SK-N-SH (cell line): ENCODE measurements at regions not wholly inside any gene's neighbourhood (a gene's known extent, or its start where the extent isn't known, plus 50 kb on each side); places are given as distances from the start of the nearest gene placed in this dataset.

ENCODE experiments used
- CTCF ChIA-PET: fragments of 300-600, 350-600 bp; formaldehyde crosslinking; extraction: SDS; loops from one replicate; lab custom pipeline; 2021; lab: Yijun Ruan, JAX
- POLR2A ChIA-PET: fragments of 350-600 bp; sonication (Branson Sonifier 250); formaldehyde crosslinking; extraction: SDS; loops from one replicate; lab custom pipeline; 2020; ENCODE audit warnings: antibody characterized with exemption, inconsistent platforms; lab: Yijun Ruan, JAX
- DNase-seq: peaks from one replicate; pipeline ENCODE4 v3.0.0; 2012
- H2AFZ ChIP-seq: fragments of 200-600 bp; sonication (generic); 2 replicates; pipeline ENCODE4 v1.8.1; 2016; ENCODE audit warnings: antibody characterized with exemption, mild to moderate bottlenecking, low read depth
- H3F3A ChIP-seq: fragments of 200-600 bp; sonication (generic); replicated peaks from 2 replicates; pipeline ENCODE3; 2016; ENCODE audit warnings: antibody characterized with exemption, mild to moderate bottlenecking; ENCODE audit not compliant: insufficient read depth
- H3K27ac ChIP-seq, 2 experiments: fragments of 200-500 bp in 1 of 2; fragments of 200-600 bp in 1 of 2; sonication (Bioruptor generic) in 1 of 2; sonication (generic), shearing (Covaris generic) in 1 of 2; 2 replicates each; pipeline versions ENCODE4 v1.5.1 to v1.6.1; 2014 to 2016; ENCODE audit warnings: low read depth in 2 of 2, inconsistent platforms in 1 of 2, low read length in 1 of 2, mild to moderate bottlenecking in 1 of 2, mixed read lengths in 1 of 2
- H3K27me3 ChIP-seq: fragments of 200-600 bp; sonication (generic), shearing (Covaris generic); 2 replicates; pipeline ENCODE4 v1.6.1; 2016; ENCODE audit warnings: mixed run types; ENCODE audit not compliant: insufficient read depth
- H3K36me3 ChIP-seq, 2 experiments: fragments of 200-500 bp in 1 of 2; fragments of 200-600 bp in 1 of 2; sonication (Bioruptor generic) in 1 of 2; sonication (generic) in 1 of 2; replicated peaks in 1 of 2; 2 replicates each; pipeline versions ENCODE3 to v1.5.1; 2014 to 2016; ENCODE audit warnings: low read length in 1 of 2, mild to moderate bottlenecking in 1 of 2; ENCODE audit not compliant: insufficient read depth in 2 of 2, control insufficient read depth in 1 of 2
- H3K4me1 ChIP-seq, 2 experiments: fragments of 200-500 bp in 1 of 2; fragments of 200-600 bp in 1 of 2; sonication (Bioruptor generic) in 1 of 2; sonication (generic), shearing (Covaris generic) in 1 of 2; 2 replicates each; pipeline versions ENCODE4 v1.5.1 to v1.6.1; 2014 to 2016; ENCODE audit warnings: low read depth in 1 of 2, low read length in 1 of 2, mixed run types in 1 of 2; ENCODE audit not compliant: insufficient read depth in 2 of 2, control insufficient read depth in 1 of 2
- H3K4me2 ChIP-seq: fragments of 200-600 bp; sonication (generic), shearing (Covaris generic); 2 replicates; pipeline ENCODE4 v1.6.1; 2017; ENCODE audit warnings: mixed run types
- H3K4me3 ChIP-seq, 2 experiments: fragments of 200-500 bp in 1 of 2; fragments of 200-600 bp in 1 of 2; sonication (Bioruptor generic) in 1 of 2; sonication (generic), shearing (Covaris generic) in 1 of 2; 2 replicates each; pipeline versions ENCODE4 v1.5.1 to v1.8.1; 2014 to 2016; ENCODE audit warnings: low read depth in 2 of 2, inconsistent platforms in 1 of 2, low read length in 1 of 2, mild to moderate bottlenecking in 1 of 2, mixed read lengths in 1 of 2, moderate library complexity in 1 of 2
- H3K79me2 ChIP-seq: fragments of 200-600 bp; sonication (generic); 2 replicates; pipeline ENCODE4 v1.8.1; 2017; ENCODE audit warnings: mild to moderate bottlenecking; ENCODE audit not compliant: insufficient read depth
- H3K9ac ChIP-seq: fragments of 200-600 bp; sonication (generic); 2 replicates; pipeline ENCODE4 v1.6.1; 2017; ENCODE audit warnings: mixed run types
- H3K9me2 ChIP-seq: fragments of 200-600 bp; sonication (generic); 2 replicates; pipeline ENCODE4 v1.6.1; 2017; ENCODE audit warnings: mixed run types
- H3K9me3 ChIP-seq: fragments of 200-600 bp; sonication (generic); 2 replicates; pipeline ENCODE4 v1.6.1; 2017; ENCODE audit warnings: mixed run types, mild to moderate bottlenecking, moderate library complexity
- H4K20me1 ChIP-seq: fragments of 200-600 bp; sonication (generic); 2 replicates; pipeline ENCODE4 v1.6.1; 2017; ENCODE audit warnings: mild to moderate bottlenecking, mixed run types; ENCODE audit not compliant: insufficient read depth
- ELF1 ChIP-seq: IDR thresholded peaks from 2 replicates; pipeline ENCODE4 v1.4.0; 2012
- EP300 ChIP-seq, 2 experiments: IDR thresholded peaks; 2 replicates each; pipeline versions ENCODE4 v1.4.0 to v1.6.1; 2012; ENCODE audit warnings: borderline replicate concordance in 1 of 2, low read depth in 1 of 2, low read length in 1 of 2
- FOSL2 ChIP-seq: IDR thresholded peaks from 2 replicates; pipeline ENCODE4 v1.4.0; 2012; ENCODE audit warnings: low read depth, mild to moderate bottlenecking, moderate library complexity, borderline replicate concordance
- FOXJ3 ChIP-seq: sonication (generic); formaldehyde crosslinking; IDR thresholded peaks from 2 replicates; pipeline ENCODE4 v1.5.1; 2020; ENCODE audit warnings: mild to moderate bottlenecking, missing genetic modification reagents
- FOXM1 ChIP-seq: IDR thresholded peaks from 2 replicates; pipeline ENCODE4 v1.4.0; 2012; ENCODE audit warnings: low read depth, mild to moderate bottlenecking
- GATA2 ChIP-seq: sonication (generic); formaldehyde crosslinking; IDR thresholded peaks from 2 replicates; pipeline ENCODE4 v1.5.0; 2020; ENCODE audit warnings: mild to moderate bottlenecking, missing genetic modification reagents
- MXI1 ChIP-seq: IDR thresholded peaks from 2 replicates; pipeline ENCODE4 v1.6.1; 2012; ENCODE audit warnings: mild to moderate bottlenecking, low read depth, low read length, improper control_type of control experiment
- NFIC ChIP-seq: IDR thresholded peaks from 2 replicates; pipeline ENCODE4 v1.4.0; 2012; ENCODE audit warnings: borderline replicate concordance
- NRF1 ChIP-seq: IDR thresholded peaks from 2 replicates; pipeline ENCODE4 v1.6.1; 2012; ENCODE audit warnings: low read depth, mild to moderate bottlenecking, low read length
- POLR2AphosphoS5 ChIP-seq: IDR thresholded peaks from 2 replicates; pipeline ENCODE4 v1.6.1; 2012; ENCODE audit warnings: low read depth, low read length
- RFX5 ChIP-seq: IDR thresholded peaks from 2 replicates; pipeline ENCODE4 v1.6.1; 2012; ENCODE audit warnings: mild to moderate bottlenecking, improper control_type of control experiment, low read length
- RXRA ChIP-seq: IDR thresholded peaks from 2 replicates; pipeline ENCODE4 v1.4.0; 2012; ENCODE audit warnings: low read depth, mild to moderate bottlenecking, borderline replicate concordance
- TAF1 ChIP-seq: IDR thresholded peaks from 2 replicates; pipeline ENCODE4 v1.6.1; 2012; ENCODE audit warnings: low read depth, mild to moderate bottlenecking, low read length, moderate library complexity, borderline replicate concordance
- TCF12 ChIP-seq: IDR thresholded peaks from 2 replicates; pipeline ENCODE4 v1.4.0; 2012
- TEAD4 ChIP-seq: IDR thresholded peaks from 2 replicates; pipeline ENCODE4 v1.4.0; 2012; ENCODE audit warnings: mild to moderate bottlenecking, borderline replicate concordance; ENCODE audit not compliant: insufficient read depth
- YY1 ChIP-seq: IDR thresholded peaks from 2 replicates; pipeline ENCODE4 v1.4.0; 2012; ENCODE audit warnings: low read depth, mild to moderate bottlenecking
- WGBS: methylation state at CpG from one replicate; pipeline ENCODE4 v1.1.6; 2017; ENCODE audit warnings: low lambda C conversion rate; 5-methylcytosine and 5-hydroxymethylcytosine counted together
- TF ChIP-seq, protein P1 (sequence below): IDR thresholded peaks from 2 replicates; pipeline ENCODE4; 2012
- TF ChIP-seq, protein P2 (sequence below): IDR thresholded peaks from 2 replicates; pipeline ENCODE4 v1.4.0; 2012; ENCODE audit warnings: low read depth, borderline replicate concordance
- TF ChIP-seq, protein P3 (sequence below): fragments of 200-600 bp; sonication (generic); IDR thresholded peaks from 2 replicates; pipeline ENCODE4 v1.6.1; 2017; ENCODE audit warnings: antibody characterized with exemption, mild to moderate bottlenecking, moderate library complexity
- TF ChIP-seq, protein P4 (sequence below): IDR thresholded peaks from 2 replicates; pipeline ENCODE4 v1.4.0; 2012; ENCODE audit warnings: low read depth

DNA sequence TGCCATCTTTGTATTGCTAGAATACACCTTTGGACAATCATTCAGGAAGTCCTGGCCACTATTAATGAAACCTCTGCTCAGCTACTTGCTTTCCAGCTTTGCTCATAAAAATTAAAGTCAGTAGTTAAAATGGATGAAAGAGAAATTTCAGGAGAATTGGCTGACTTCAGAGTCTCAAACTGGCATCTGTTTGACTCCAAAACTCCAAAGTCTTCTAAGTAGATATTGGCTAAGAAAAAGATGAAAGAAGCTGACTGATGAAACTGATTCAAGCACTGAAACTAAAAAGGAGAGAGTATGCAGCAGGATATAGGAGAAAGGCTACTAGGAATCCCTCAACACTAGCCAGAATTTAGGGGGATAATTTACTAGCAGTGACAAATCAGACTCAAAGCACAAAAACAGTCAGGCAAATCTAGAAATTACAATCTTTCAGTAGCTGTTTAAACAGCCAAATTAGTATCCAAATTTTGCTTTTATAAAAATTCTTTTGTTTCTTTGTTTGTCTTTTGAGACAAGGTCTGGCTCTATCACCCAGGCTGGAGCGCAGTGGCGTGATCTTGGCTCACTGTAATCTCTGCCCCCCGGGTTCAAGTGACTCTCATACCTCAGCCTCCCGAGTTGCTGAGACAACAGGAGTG lies 52.1 kb upstream of the DTNA start:
- no peaks in the 10 kb centered on the region for H3K79me2 ChIP-seq
- H3K27me3 ChIP-seq, result no peaks in the 10 kb centered on the region
- 88% methylated on average over 4 of the region's 4 CpGs for WGBS
- H3K9me2 ChIP-seq, result no peaks in the 10 kb centered on the region
- H2AFZ ChIP-seq, result no peak overlapping the region
- H3K9ac ChIP-seq, result no peak overlapping the region
- CTCF ChIA-PET, result no interaction called here
- H3F3A ChIP-seq, result no peaks in the 10 kb centered on the region
- H3K27ac ChIP-seq, result no peak overlapping the region
- no peaks in the 10 kb centered on the region for H3K36me3 ChIP-seq
- no peak for DNase-seq
- no peaks in the 10 kb centered on the region for H3K9me3 ChIP-seq
- POLR2A ChIA-PET, result no interaction called here
- no peak for TF ChIP-seq ELF1
- TF ChIP-seq TAF1, result no peak
- no peak for TF ChIP-seq RFX5
- no peak for TF ChIP-seq FOXM1
- no peak for TF ChIP-seq NRF1
- TF ChIP-seq, protein P1, sequence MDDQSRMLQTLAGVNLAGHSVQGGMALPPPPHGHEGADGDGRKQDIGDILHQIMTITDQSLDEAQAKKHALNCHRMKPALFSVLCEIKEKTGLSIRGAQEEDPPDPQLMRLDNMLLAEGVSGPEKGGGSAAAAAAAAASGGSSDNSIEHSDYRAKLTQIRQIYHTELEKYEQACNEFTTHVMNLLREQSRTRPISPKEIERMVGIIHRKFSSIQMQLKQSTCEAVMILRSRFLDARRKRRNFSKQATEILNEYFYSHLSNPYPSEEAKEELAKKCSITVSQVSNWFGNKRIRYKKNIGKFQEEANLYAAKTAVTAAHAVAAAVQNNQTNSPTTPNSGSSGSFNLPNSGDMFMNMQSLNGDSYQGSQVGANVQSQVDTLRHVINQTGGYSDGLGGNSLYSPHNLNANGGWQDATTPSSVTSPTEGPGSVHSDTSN, result no peak
- TF ChIP-seq FOSL2, result no peak
- no peak for TF ChIP-seq NFIC
- TF ChIP-seq, protein P2, sequence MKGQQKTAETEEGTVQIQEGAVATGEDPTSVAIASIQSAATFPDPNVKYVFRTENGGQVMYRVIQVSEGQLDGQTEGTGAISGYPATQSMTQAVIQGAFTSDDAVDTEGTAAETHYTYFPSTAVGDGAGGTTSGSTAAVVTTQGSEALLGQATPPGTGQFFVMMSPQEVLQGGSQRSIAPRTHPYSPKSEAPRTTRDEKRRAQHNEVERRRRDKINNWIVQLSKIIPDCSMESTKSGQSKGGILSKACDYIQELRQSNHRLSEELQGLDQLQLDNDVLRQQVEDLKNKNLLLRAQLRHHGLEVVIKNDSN, result no peak
- no peak for TF ChIP-seq POLR2AphosphoS5
- no peaks in the 10 kb centered on the region for H4K20me1 ChIP-seq
- H3K4me2 ChIP-seq, result no peak overlapping the region
- H3K4me1 ChIP-seq, result peaks cover 7 to 17% of the 10 kb centered on the region in 2 experiments; a peak in 3 of 4 replicates
- H3K4me3 ChIP-seq, result no peak overlapping the region

DNA sequence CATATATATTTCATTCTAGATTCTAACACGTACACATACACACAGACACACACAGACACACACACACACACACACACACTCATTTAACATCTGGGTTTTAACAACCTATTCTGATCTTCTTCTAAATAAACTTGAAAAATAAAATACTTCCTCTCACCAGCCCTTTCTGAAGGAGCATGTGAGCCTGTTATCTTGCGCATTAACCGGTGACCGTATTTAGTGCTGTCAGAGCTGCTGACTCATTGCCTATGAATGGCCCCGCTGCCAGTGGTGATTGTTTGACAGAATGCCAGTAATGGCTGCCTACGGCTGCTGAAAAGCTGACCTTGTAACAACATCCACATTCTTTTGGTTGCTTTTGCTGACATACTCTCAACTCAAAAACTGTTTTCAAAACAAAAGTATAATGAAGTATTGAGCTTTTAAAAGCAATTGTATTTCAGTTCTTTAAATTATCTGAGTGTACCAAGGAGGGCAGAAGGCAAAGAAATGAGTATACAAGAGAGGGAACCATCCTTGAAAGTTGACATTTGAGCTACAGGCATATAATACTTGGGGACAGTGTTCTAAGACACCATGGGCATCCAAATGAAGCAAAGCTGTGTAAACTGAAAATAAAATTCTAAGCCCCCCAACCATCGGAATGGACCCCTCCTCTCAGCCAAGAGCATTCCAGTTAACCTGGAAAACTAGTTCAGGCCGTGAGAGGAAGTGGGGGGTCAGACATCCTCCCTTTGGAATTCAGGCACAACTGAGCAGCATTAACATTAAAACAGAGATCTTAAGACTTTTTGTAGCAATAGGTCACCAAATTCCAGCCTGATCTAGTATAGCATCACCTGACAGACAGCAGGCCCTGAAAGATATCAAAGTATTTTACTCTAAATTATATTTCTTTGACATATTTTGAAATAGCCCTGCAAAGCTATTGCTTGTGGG lies 50.2 kb upstream of the DTNA start:
- Histone ChIP-seq H3K4me1 (peaks cover 7 to 17% of the 10 kb centered on the region in 2 experiments; a peak in 3 of 4 replicates), H3K9me3 (no peaks in the 10 kb centered on the region), H3K9ac (no peak overlapping the region), H3F3A (no peaks in the 10 kb centered on the region), H3K36me3 (no peaks in the 10 kb centered on the region), H2AFZ (peak overlapping the region; percentile 64; the same call in 1 of the 2 replicates), H3K27ac (peak overlapping the region; percentile 67 to 82), H3K79me2 (no peaks in the 10 kb centered on the region), H3K27me3 (no peaks in the 10 kb centered on the region), H3K9me2 (no peaks in the 10 kb centered on the region), H3K4me3 (no peak overlapping the region), H4K20me1 (no peaks in the 10 kb centered on the region), H3K4me2 (peak overlapping the region; percentile 48)
- 28% methylated on average over 8 of the region's 8 CpGs for WGBS
- peak; percentile 46 for DNase-seq
- ChIA-PET CTCF (interaction anchor here (0.6 to 4.3 kb wide), 17 partner anchors 8 to 338 kb away, joined by 3 to 67 read pairs (median 7); no protein-coding TSS in a partner anchor), POLR2A (no interaction called here)
- TF ChIP-seq, protein P3, sequence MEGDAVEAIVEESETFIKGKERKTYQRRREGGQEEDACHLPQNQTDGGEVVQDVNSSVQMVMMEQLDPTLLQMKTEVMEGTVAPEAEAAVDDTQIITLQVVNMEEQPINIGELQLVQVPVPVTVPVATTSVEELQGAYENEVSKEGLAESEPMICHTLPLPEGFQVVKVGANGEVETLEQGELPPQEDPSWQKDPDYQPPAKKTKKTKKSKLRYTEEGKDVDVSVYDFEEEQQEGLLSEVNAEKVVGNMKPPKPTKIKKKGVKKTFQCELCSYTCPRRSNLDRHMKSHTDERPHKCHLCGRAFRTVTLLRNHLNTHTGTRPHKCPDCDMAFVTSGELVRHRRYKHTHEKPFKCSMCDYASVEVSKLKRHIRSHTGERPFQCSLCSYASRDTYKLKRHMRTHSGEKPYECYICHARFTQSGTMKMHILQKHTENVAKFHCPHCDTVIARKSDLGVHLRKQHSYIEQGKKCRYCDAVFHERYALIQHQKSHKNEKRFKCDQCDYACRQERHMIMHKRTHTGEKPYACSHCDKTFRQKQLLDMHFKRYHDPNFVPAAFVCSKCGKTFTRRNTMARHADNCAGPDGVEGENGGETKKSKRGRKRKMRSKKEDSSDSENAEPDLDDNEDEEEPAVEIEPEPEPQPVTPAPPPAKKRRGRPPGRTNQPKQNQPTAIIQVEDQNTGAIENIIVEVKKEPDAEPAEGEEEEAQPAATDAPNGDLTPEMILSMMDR, result no peak
- TF ChIP-seq GATA2 (CRISPR knock-in tag) (no peak), POLR2AphosphoS5 (peak; percentile 62; the same call in 1 of the 2 replicates), TEAD4 (0 out of 2 replicates have a peak, but pooled peaks have one; percentile 46), EP300 (IDR thresholded peaks at IDR 0.05; ENCODE audit: borderline replicate concordance in 1 of 2, low read depth in 1 of 2, low read length in 1 of 2) (peak in 1 of 2 experiments; percentile 37; a peak in 1 of 4 replicates), FOSL2 (peak; percentile 91; the same call in 1 of the 2 replicates), ELF1 (no peak), NRF1 (peak; percentile 4; the same call in 1 of the 2 replicates), NFIC (peak; percentile 90), MXI1 (peak; percentile 69), RXRA (peak; percentile 38; the same call in 1 of the 2 replicates), TCF12 (peak; percentile 69), FOXJ3 (CRISPR knock-in tag) (no peak), YY1 (peak; percentile 91)
- TF ChIP-seq, protein P2, result peak; percentile 31; the same call in 1 of the 2 replicates
- TF ChIP-seq, protein P4, sequence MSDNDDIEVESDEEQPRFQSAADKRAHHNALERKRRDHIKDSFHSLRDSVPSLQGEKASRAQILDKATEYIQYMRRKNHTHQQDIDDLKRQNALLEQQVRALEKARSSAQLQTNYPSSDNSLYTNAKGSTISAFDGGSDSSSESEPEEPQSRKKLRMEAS, result peak; percentile 73
